Right atrium auricular region (tissue), 2 donors: ENCODE measurements at regions not wholly inside any gene's neighbourhood (a gene's known extent, or its start where the extent isn't known, plus 50 kb on each side); places are given as distances from the start of the nearest gene placed in this dataset.

ENCODE experiments used
- DNase-seq: peaks from one replicate; pipeline ENCODE4 v3.0.0-alpha.2; 2019; ENCODE audit warnings: low spot score
- H3K27ac ChIP-seq, 2 donors: fragments of 200-600 bp; sonication (generic); 1 replicate in 1 of 2; 2 replicates in 1 of 2; pipeline ENCODE4 v1.5.1; 2016 to 2019
- H3K27me3 ChIP-seq, 2 donors: fragments of 200-600 bp; sonication (generic); one replicate each; pipeline versions ENCODE4 v1.5.1 to v1.6.0; 2017 to 2019
- H3K36me3 ChIP-seq: fragments of 200-600 bp; sonication (generic); one replicate; pipeline ENCODE4 v1.5.1; 2016
- H3K4me1 ChIP-seq, 2 donors: fragments of 200-600 bp; sonication (generic); one replicate each; pipeline versions ENCODE4 v1.5.1 to v1.6.0; 2017 to 2019
- H3K4me3 ChIP-seq, 2 donors: fragments of 200-600 bp; sonication (generic); 1 replicate in 1 of 2; 2 replicates in 1 of 2; pipeline ENCODE4 v1.5.1; 2017 to 2019; ENCODE audit warnings: mild to moderate bottlenecking in 1 of 2, moderate library complexity in 1 of 2
- H3K9me3 ChIP-seq, 2 donors: fragments of 200-600 bp; sonication (generic); one replicate each; pipeline ENCODE4 v1.5.1; 2019
- CTCF ChIP-seq, 2 donors: fragments of 200-600 bp; sonication (generic); IDR thresholded peaks; one replicate each; pipeline ENCODE4 v1.5.1; 2019; ENCODE audit warnings: antibody characterized with exemption in 2 of 2

GRCh38 chr18:78108554-78108953 is 858.9 kb downstream of the GALR1 start:
- H3K4me3 ChIP-seq: no peak overlapping the region
- H3K36me3 ChIP-seq: no peaks in the 10 kb centered on the region
- H3K9me3 ChIP-seq: no peaks in the 10 kb centered on the region
- no peaks in the 10 kb centered on the region for H3K27me3 ChIP-seq
- DNase-seq: no peak
- H3K4me1 ChIP-seq: no peaks in the 10 kb centered on the region
- TF ChIP-seq CTCF (IDR thresholded peaks at IDR 0.05): no peak
- H3K27ac ChIP-seq: no peak overlapping the region

- no peak for TF ChIP-seq CTCF (IDR thresholded peaks at IDR 0.05)
These were observed 863.7 kb downstream of the GALR1 start for GRCh38 chr18:78113136-78113939.

GRCh38 chr18:78113940-78114251 is 864.2 kb downstream of the GALR1 start:
- DNase-seq: no peak
- no peaks in the 10 kb centered on the region for H3K27me3 ChIP-seq
- no peak overlapping the region for H3K27ac ChIP-seq
- H3K4me1 ChIP-seq: no peaks in the 10 kb centered on the region
- no peaks in the 10 kb centered on the region for H3K36me3 ChIP-seq
- no peaks in the 10 kb centered on the region for H3K9me3 ChIP-seq
- no peak overlapping the region for H3K4me3 ChIP-seq
- TF ChIP-seq CTCF (IDR thresholded peaks at IDR 0.05): no peak

More at GRCh38 chr18:78113136-78113939, 863.7 kb downstream of the GALR1 start:
- H3K4me3 ChIP-seq: no peak overlapping the region
- no peaks in the 10 kb centered on the region for H3K36me3 ChIP-seq
- H3K27ac ChIP-seq: no peak overlapping the region
- no peaks in the 10 kb centered on the region for H3K27me3 ChIP-seq
- no peaks in the 10 kb centered on the region for H3K4me1 ChIP-seq
- no peaks in the 10 kb centered on the region for H3K9me3 ChIP-seq
- peak; percentile 34 for DNase-seq

- no peak for DNase-seq
- Histone ChIP-seq H3K27ac (no peak overlapping the region), H3K36me3 (no peaks in the 10 kb centered on the region), H3K4me3 (no peak overlapping the region), H3K27me3 (no peaks in the 10 kb centered on the region), H3K4me1 (no peaks in the 10 kb centered on the region), H3K9me3 (no peaks in the 10 kb centered on the region)
- TF ChIP-seq CTCF (IDR thresholded peaks at IDR 0.05): no peak
These were observed 863.6 kb upstream of the SALL3 start for GRCh38 chr18:78115896-78116561.

- H3K4me3 ChIP-seq: no peak overlapping the region
- peak; percentile 50 for DNase-seq
- H3K4me1 ChIP-seq: no peaks in the 10 kb centered on the region
- no peaks in the 10 kb centered on the region for H3K27me3 ChIP-seq
- no peaks in the 10 kb centered on the region for H3K9me3 ChIP-seq
- H3K36me3 ChIP-seq: no peaks in the 10 kb centered on the region
- no peak for TF ChIP-seq CTCF (IDR thresholded peaks at IDR 0.05)
- H3K27ac ChIP-seq: no peak overlapping the region
These were observed 856.3 kb upstream of the SALL3 start for GRCh38 chr18:78123144-78123909.
